GM12891 (cell line): ENCODE measurements at regions not wholly inside any gene's neighbourhood (a gene's known extent, or its start where the extent isn't known, plus 50 kb on each side); places are given as distances from the start of the nearest gene placed in this dataset.

Experiments
- PAX5 ChIP-seq: IDR thresholded peaks from 2 replicates; pipeline ENCODE4 v1.6.1; 2011; ENCODE audit warnings: low read length, moderate library complexity, mild to moderate bottlenecking; ENCODE audit not compliant: insufficient read depth, severe bottlenecking
- POLR2A ChIP-seq: IDR thresholded peaks from 2 replicates; pipeline ENCODE4 v1.6.1; 2011; ENCODE audit warnings: low read depth, low read length, control low read depth
- POLR2AphosphoS5 ChIP-seq: IDR thresholded peaks from 2 replicates; pipeline ENCODE4 v1.6.1; 2011; ENCODE audit warnings: low read depth, low read length, control low read depth
- POU2F2 ChIP-seq: IDR thresholded peaks from 2 replicates; pipeline ENCODE4 v1.6.1; 2011; ENCODE audit warnings: low read depth, mild to moderate bottlenecking, control low read depth, low read length, moderate library complexity
- SPI1 ChIP-seq: IDR thresholded peaks from 2 replicates; pipeline ENCODE4 v1.6.1; 2011; ENCODE audit warnings: low read depth, low read length, control low read depth
- TAF1 ChIP-seq: IDR thresholded peaks from 2 replicates; pipeline ENCODE4 v1.6.1; 2011; ENCODE audit warnings: low read depth, low read length, control low read depth

DNA sequence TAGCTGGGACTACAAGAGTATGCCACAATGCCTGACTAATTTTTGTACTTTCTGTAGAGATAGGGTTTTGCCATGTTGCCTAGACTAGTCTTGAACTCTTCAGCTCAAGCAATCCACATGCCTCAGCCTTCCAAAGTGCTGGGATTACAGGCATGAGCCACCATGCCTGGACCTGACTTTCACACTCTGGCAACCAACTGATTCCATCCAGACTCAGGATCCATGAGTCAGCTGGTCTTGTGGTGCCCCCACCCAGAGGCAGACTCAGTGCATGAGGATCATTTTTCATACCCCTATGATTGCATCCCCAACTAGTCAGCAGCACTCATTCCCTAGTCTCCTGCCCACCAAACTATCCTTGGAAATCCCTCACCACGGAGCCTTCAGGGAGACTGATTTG is 375.9 kb downstream of the ANXA1 start:
- TF ChIP-seq POLR2A: no peak
- TF ChIP-seq TAF1: no peak
- no peak for TF ChIP-seq POLR2AphosphoS5
- TF ChIP-seq PAX5: no peak
- TF ChIP-seq SPI1: no peak
- TF ChIP-seq POU2F2: no peak
